Panc1 (cell line): ENCODE measurements at regions not wholly inside any gene's neighbourhood (a gene's known extent, or its start where the extent isn't known, plus 50 kb on each side); places are given as distances from the start of the nearest gene placed in this dataset.

Experiments
- ATAC-seq: fragments of 200-7000 bp; cut with Tn5 transposase; 2 replicates; pipeline ENCODE4 v1.9.1; 2020; ENCODE audit warnings: mild to moderate bottlenecking, moderate library complexity
- BruUV-seq: library from RNA; stranded (reverse); fragments of 400-500 nt; replicated peaks from 2 replicates; lab custom pipeline; 2021; lab: Mats Ljungman, UMichigan
- CTCF ChIA-PET: fragments of 300-600 bp; sonication (Branson Sonifier 250); formaldehyde crosslinking; loops from one replicate; lab custom pipeline; 2022; ENCODE audit warnings: antibody characterized with exemption; lab: Charles Lee
- POLR2A ChIA-PET: fragments of 300-600 bp; sonication (Branson Sonifier 250); formaldehyde crosslinking; loops from one replicate; lab custom pipeline; 2022; ENCODE audit warnings: antibody characterized with exemption; lab: Charles Lee
- DNase-seq: peaks from one replicate; pipeline ENCODE4 v3.0.0-alpha.2; 2010; ENCODE audit warnings: low read depth, low spot score
- H3K27ac ChIP-seq: 2 replicates; pipeline ENCODE4 v1.5.1; 2011; ENCODE audit warnings: mild to moderate bottlenecking, low read length, inconsistent platforms
- H3K27me3 ChIP-seq: fragments of 200-500 bp; sonication (Bioruptor generic); 2 replicates; pipeline ENCODE4 v1.6.0; 2014; ENCODE audit warnings: low read length, inconsistent platforms; ENCODE audit not compliant: control insufficient read depth, insufficient read depth
- H3K36me3 ChIP-seq: fragments of 200-500 bp; sonication (Bioruptor generic); 2 replicates; pipeline ENCODE4 v1.5.1; 2014; ENCODE audit warnings: inconsistent platforms, mild to moderate bottlenecking, low read length, moderate library complexity; ENCODE audit not compliant: control insufficient read depth, insufficient read depth
- H3K4me1 ChIP-seq: 2 replicates; pipeline ENCODE4 v1.5.1; 2011; ENCODE audit warnings: inconsistent platforms, mild to moderate bottlenecking, low read length, moderate library complexity; ENCODE audit not compliant: control insufficient read depth, insufficient read depth
- H3K4me3 ChIP-seq, 2 experiments: 2 replicates each; pipeline ENCODE4 v1.5.1; 2011 to 2012; ENCODE audit warnings: low read depth in 2 of 2, low read length in 2 of 2, mild to moderate bottlenecking in 2 of 2, inconsistent platforms in 1 of 2, moderate library complexity in 1 of 2
- H3K9me3 ChIP-seq: fragments of 200-500 bp; sonication (Bioruptor generic); 2 replicates; pipeline ENCODE4 v1.5.1; 2014; ENCODE audit warnings: low read depth, mild to moderate bottlenecking, inconsistent platforms, low read length, moderate library complexity; ENCODE audit not compliant: control insufficient read depth, insufficient read depth
- CTCF ChIP-seq: fragments of 450-650 bp; IDR thresholded peaks from 2 replicates; pipeline ENCODE4 v1.5.1; 2017; ENCODE audit warnings: mild to moderate bottlenecking
- POLR2AphosphoS5 ChIP-seq: IDR thresholded peaks from 2 replicates; pipeline ENCODE4 v1.6.1; 2012; ENCODE audit warnings: mild to moderate bottlenecking, low read depth, low read length, moderate library complexity
- REST ChIP-seq, 2 experiments: IDR thresholded peaks; 2 replicates each; pipeline ENCODE4 v1.6.1; 2011 to 2012; ENCODE audit warnings: low read depth in 2 of 2, control low read depth in 1 of 2, low read length in 1 of 2, mild to moderate bottlenecking in 1 of 2, moderate library complexity in 1 of 2; ENCODE audit not compliant: insufficient read depth in 1 of 2
- SIN3A ChIP-seq: IDR thresholded peaks from 2 replicates; pipeline ENCODE4 v1.6.1; 2012; ENCODE audit warnings: low read depth, mild to moderate bottlenecking, low read length, moderate library complexity, borderline replicate concordance; ENCODE audit not compliant: insufficient read depth
- TCF7L2 ChIP-seq: IDR thresholded peaks from 2 replicates; pipeline ENCODE4 v1.6.1; 2011; ENCODE audit warnings: mild to moderate bottlenecking, low read depth, low read length, inconsistent platforms
- in situ Hi-C: cut with HindIII; loops from 2 replicates; pipeline ENCODE4 v1.10.0; 2016; ENCODE audit warnings: low sequenced_read_pairs, low pct_unique_long_range_greater_than_20kb
- intact Hi-C: fragments of 100-400 bp; cut with micrococcal nuclease; formaldehyde crosslinking; loops from one replicate; pipeline ENCODE4 v1.10.0; 2022; ENCODE audit not compliant: unreplicated experiment

GRCh38 chr7:115227473-115228235, 305.8 kb downstream of the MDFIC start:
- Histone ChIP-seq H3K27me3 (no peaks in the 10 kb centered on the region), H3K36me3 (no peaks in the 10 kb centered on the region; the same call in 1 of the 2 replicates), H3K4me1 (no peaks in the 10 kb centered on the region), H3K9me3 (no peaks in the 10 kb centered on the region), H3K27ac (no peak overlapping the region), H3K4me3 (no peak overlapping the region)
- BruUV-seq, result no TSS peak
- TF ChIP-seq REST (IDR thresholded peaks at IDR 0.05; ENCODE audit: insufficient read depth in 1 of 2, low read depth in 2 of 2, low read length in 1 of 2) (no peak), CTCF (no peak), TCF7L2 (no peak), POLR2AphosphoS5 (no peak), SIN3A (no peak)
- intact Hi-C loops (no loop called here), in situ Hi-C loops (no loop called here)
- POLR2A ChIA-PET, result no interaction called here
- CTCF ChIA-PET, result no interaction called here
- ATAC-seq (no peak), DNase-seq (no peak)

- in situ Hi-C loops (no loop called here), intact Hi-C loops (no loop called here)
- Histone ChIP-seq H3K4me3 (no peak overlapping the region), H3K27me3 (no peaks in the 10 kb centered on the region), H3K27ac (no peak overlapping the region), H3K4me1 (no peaks in the 10 kb centered on the region), H3K36me3 (no peaks in the 10 kb centered on the region; the same call in 1 of the 2 replicates), H3K9me3 (no peaks in the 10 kb centered on the region)
- ChIA-PET POLR2A (no interaction called here), CTCF (no interaction called here)
- no peak for ATAC-seq
- BruUV-seq, result no TSS peak
- no peak for DNase-seq
- no peak for TF ChIP-seq REST (IDR thresholded peaks at IDR 0.05; ENCODE audit: insufficient read depth in 1 of 2, low read depth in 2 of 2, low read length in 1 of 2)
- TF ChIP-seq TCF7L2, result no peak
- TF ChIP-seq POLR2AphosphoS5, result no peak
- no peak for TF ChIP-seq SIN3A
- TF ChIP-seq CTCF, result no peak
Observed at GRCh38 chr7:115226410-115226809, 304.5 kb downstream of the MDFIC start.
